Islet precursor cell (in vitro differentiated cells): ENCODE measurements at regions not wholly inside any gene's neighbourhood (a gene's known extent, or its start where the extent isn't known, plus 50 kb on each side); places are given as distances from the start of the nearest gene placed in this dataset.

Experiments used
- DNase-seq: peaks from one replicate; pipeline ENCODE4 v3.0.0-alpha.2; 2018

DNA sequence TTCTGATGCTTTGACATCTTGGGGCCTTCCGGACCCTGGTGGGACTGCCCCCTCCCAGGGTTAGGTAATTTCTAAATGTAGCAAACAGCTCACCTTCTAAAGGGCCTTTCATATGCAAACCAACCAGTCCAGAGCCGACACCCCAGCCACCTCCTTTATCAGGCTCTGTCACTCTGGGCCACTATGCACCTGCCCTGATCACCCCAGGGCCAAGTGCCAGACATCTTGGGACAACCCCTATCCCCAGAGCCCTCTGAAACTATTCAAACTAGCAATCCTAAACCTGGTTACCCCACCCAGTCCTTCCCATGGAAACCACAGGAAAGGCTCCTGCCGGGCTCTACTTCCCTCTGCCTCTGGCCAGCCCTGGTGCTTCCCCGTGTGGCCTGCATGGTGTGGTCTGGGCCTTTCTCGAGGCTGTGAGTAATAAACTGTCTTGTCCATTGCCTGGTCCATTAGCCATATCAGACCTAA, 91.2 kb upstream of the TNRC6C start:
- DNase-seq, result no peak

DNA sequence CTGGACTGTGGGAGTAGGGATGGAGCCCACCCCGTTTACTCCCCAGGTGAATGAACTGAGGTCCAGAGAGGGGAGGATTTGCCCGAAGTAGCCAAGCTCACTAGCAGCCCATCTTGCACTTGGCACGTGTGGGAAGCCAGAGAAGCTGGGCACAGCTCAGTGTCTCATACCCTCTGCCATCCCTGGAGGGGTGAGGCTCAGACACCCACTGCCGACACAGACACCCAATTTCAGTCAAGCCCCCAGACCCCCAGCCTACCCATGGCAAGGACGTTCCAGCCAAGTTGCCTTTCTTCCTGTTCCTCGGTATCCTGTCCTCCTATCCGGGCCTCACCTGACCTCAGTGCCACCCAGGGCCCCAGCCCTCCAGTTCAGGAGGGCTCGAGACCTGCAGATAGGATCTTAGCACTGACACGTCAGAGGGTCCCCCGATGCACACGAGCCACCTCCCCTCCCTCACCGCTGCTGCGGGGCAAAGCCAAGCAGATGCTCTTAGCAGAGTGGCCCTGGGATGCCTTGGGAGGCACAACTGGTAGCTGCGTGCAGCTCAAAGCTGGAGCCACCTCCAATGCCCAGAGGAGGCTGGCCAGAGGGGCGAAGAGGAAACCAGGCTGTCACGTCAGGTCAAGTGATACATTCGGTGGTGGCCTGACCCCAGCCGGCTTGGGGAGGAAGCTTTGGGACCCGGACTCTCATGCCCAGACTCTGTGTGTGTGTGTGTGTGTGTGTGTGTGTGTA, 90.4 kb upstream of the TNRC6C start:
- no peak for DNase-seq

DNA sequence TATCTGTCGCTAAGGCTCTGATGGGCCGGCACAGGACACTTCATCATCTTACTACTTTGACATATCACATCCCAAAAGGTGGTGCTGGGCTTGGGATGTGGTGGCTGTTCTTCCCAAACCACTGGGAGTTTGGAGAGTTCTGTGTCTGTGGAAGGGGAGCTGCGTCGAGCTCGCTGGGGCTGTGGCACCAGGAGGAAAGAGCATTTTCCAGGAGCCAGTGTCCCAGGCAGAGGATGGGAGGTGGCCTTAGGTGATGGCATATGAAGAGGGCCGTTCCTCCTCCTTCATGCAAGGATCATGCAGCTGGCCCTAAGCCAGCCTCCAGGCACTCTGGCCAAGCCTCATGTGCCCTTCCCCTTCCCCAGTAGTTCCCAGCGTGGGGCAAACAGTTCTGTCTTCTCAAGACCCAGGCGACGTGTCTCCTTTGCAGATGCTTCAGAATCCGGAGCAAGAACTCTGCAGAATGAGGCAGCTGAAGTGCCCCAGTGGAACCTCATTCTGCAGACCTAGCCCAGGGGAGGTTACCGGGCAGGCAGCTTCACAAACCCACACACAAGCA, 89.4 kb upstream of the TNRC6C start:
- DNase-seq, result no peak

GRCh38 chr17:77869665-77870132, 88.8 kb upstream of the TNRC6C start:
- DNase-seq, result no peak

GRCh38 chr17:77872199-77872598, 86.3 kb upstream of the TNRC6C start:
- DNase-seq, result no peak

- DNase-seq, result no peak
Observed at GRCh38 chr17:77872714-77873499, 85.6 kb upstream of the TNRC6C start.

GRCh38 chr17:77873500-77874302, 84.8 kb upstream of the TNRC6C start:
- no peak for DNase-seq

DNA sequence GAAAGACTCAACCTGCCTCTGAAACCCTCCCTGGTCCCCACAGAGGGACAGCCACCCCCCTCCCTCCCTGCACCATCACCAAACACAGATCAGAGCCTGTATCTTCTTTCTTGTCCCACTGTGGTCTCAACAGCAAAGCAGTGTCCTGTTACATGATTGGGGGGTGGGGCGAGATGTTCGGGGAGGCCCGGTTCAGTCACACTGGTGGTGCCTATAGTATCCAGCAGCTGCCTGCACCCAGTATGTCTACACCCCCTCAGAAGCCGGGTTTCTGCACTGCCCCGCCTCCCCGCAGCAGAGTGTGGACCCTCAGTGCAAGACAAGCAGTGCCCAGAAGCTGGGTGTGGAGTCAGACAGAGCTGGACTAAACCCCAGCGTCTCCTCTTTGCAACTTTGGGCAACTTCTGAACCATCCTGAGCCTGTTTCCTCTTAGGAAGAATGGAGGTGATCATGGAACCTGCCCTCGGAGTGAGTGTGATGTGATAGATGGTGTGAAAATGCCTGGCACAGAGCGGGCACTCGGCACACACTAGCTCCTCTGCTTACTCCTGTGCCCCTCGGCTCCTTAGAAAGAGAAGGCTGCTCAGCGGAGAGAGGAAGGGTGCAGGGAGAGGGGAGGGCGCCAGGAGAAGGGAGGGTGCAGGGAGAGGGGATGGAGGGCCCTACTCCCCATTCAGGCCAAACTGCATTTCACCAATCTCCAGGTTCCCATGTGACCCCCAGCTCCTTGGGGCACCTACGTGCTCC, 84.0 kb upstream of the TNRC6C start:
- DNase-seq, result no peak

DNA sequence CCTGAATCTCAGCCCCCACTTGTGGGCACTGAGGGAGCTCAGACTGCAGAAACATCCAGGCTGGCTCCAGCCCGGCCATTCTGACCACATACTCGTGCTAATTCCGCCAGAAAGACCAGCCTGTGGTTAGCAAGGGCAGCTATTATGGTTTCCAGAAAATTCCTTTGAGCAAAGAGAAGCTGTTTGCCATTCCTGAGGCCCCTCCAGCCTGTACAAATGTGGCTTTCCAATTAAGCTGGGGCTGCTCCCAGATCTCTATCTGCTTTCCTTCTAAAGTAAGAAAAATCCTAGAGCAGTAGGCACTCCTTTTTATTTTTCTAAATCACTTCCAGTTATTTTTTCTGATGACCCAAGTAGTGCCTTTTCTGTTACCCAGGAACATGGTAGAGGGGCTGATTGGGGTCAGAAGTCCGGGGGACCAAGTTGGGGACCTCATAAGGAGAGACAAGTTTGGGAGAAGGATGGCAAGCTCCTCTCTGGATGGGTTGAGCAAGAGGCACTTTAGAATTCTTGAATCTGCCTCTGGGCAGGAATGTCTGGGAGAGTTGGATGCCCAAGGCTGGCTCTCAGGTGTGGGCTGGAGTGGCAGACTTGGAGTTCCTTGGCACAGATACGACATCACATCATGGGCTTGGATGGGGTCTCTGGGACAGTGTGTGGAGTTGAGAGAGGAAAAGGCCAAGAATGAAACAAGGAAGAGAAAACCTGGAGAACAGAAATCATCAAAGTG, 83.3 kb upstream of the TNRC6C start:
- peak; percentile 94 for DNase-seq

- no peak for DNase-seq
Observed at GRCh38 chr17:77875881-77876509, 82.5 kb upstream of the TNRC6C start.

DNA sequence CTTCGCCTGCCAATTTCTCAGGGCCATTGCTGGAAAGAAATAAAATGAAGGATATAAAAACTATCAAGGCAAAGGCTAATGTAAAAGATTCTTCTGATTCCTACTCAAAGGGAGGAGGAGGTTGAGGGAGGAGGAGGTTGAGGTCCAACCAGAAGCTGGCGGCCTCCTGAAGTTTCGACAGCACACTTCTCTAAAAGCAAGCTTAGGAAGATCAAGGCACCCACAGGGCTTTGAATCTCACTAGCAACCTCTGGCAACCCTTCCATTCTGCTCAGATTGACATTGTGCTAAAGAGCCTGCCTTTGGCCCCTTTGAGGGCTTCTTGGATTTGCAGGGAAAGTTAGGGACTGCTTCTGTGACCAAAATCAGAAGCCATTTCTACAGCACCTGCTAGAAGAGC, 81.5 kb upstream of the TNRC6C start:
- DNase-seq, result no peak

- no peak for DNase-seq
Observed at GRCh38 chr17:77877646-77878355, 80.7 kb upstream of the TNRC6C start.

- DNase-seq, result no peak
Observed at GRCh38 chr17:77879226-77879895, 79.1 kb upstream of the TNRC6C start.

GRCh38 chr17:77879896-77880280, 78.6 kb upstream of the TNRC6C start:
- no peak for DNase-seq

DNA sequence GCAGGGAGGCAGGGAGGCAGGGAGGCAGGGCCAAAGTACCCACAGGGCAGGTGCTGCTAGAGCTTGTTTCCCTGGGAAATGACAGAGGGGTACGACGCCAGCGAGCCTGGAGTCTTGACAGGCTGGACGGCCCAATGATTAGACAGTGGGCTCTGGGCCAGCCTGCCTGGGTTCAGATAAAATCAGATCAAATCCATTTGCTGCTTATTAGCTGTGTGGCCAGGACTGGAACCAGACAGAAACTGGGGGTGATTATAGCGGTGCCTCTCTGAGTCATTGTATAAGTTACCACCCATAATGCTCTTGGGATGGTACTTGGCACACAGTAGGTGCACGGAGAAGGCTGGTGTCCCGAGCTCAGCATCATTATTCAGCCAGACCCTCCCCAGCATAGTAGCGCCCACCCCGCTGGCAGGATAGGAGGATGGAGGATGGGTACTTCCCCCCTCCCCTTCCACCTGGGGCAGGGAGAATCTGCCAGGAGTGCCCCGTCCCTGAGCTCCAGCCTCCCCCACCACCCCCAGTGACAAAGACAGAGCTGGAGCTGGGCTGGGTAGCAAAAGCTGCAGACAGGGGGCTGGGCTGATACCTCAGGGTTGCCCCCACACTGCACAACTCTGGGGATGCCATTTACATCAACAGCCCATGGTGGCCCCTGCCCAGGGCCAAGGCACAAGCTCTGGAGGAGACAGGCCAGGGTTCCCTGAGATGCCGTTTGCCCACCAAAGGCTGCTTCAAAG, 77.6 kb upstream of the TNRC6C start:
- DNase-seq, result no peak

DNA sequence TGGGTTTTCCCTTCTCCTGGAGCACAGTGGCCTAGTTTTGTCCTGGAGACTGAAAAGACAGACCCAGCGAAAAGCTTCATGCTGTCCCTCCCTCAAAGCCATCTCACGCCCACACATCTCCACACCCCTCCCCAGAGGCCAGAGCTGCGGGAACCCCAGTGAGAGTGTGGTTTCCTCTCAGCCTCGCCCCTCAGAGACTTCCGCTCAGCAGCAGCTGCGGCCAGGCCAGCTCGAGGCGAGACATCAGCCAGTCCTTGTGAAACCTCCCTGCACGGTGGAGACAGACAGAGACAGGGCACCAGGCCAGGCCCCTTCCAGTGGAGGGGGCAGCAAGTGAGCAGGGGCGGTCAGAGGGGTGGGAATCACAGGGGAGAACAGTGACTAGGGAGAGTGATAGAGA, 77.0 kb upstream of the TNRC6C start:
- DNase-seq, result peak; percentile 74

GRCh38 chr17:77882040-77882439, 76.5 kb upstream of the TNRC6C start:
- DNase-seq, result no peak

- no peak for DNase-seq
Observed at GRCh38 chr17:77882481-77883212, 75.9 kb upstream of the TNRC6C start.
